SU-DHL-6 (cell line): ENCODE measurements at regions not wholly inside any gene's neighbourhood (a gene's known extent, or its start where the extent isn't known, plus 50 kb on each side); places are given as distances from the start of the nearest gene placed in this dataset.

ENCODE experiments used
- H2AFZ ChIP-seq: fragments of 200-600 bp; sonication (generic); 2 replicates; pipeline ENCODE4 v1.6.1; 2014; ENCODE audit warnings: low read depth, mild to moderate bottlenecking, moderate library complexity, mixed read lengths, antibody characterized with exemption, low read length; ENCODE audit not compliant: severe bottlenecking
- H3F3A ChIP-seq: fragments of 200-600 bp; shearing (Covaris generic); 2 replicates; pipeline ENCODE4 v1.6.0; 2016; ENCODE audit warnings: antibody characterized with exemption, mild to moderate bottlenecking; ENCODE audit not compliant: insufficient read depth
- H3K27ac ChIP-seq: fragments of 200-600 bp; sonication (generic); 2 replicates; pipeline ENCODE4 v1.5.1; 2016; ENCODE audit warnings: low read depth, mild to moderate bottlenecking, low read length, moderate library complexity, mixed read lengths
- H3K27me3 ChIP-seq: fragments of 200-600 bp; sonication (generic), shearing (Covaris generic); 2 replicates; pipeline ENCODE4 v1.6.0; 2014; ENCODE audit warnings: mild to moderate bottlenecking, low read length
- H3K36me3 ChIP-seq: fragments of 200-600 bp; sonication (generic); 2 replicates; pipeline ENCODE4 v1.6.1; 2014; ENCODE audit warnings: mild to moderate bottlenecking, low read length, mixed read lengths
- H3K4me2 ChIP-seq: fragments of 300-600, 200-600 bp; shearing (Covaris generic), sonication (generic); 2 replicates; pipeline ENCODE4 v1.6.0; 2014; ENCODE audit warnings: low read length, low read depth, mild to moderate bottlenecking; ENCODE audit not compliant: poor library complexity, severe bottlenecking
- H3K4me3 ChIP-seq: fragments of 200-600 bp; sonication (generic); 2 replicates; pipeline ENCODE4 v1.5.1; 2014; ENCODE audit warnings: antibody characterized with exemption, low read length, mild to moderate bottlenecking, mixed read lengths; ENCODE audit not compliant: insufficient read depth, poor library complexity, severe bottlenecking
- H3K79me2 ChIP-seq: fragments of 200-600 bp; sonication (generic); 2 replicates; pipeline ENCODE4 v1.6.1; 2014; ENCODE audit warnings: mild to moderate bottlenecking, low read length, moderate library complexity; ENCODE audit not compliant: insufficient read depth
- H3K9ac ChIP-seq: fragments of 200-600 bp; sonication (generic); 2 replicates; pipeline ENCODE4 v1.7.0; 2014; ENCODE audit warnings: mild to moderate bottlenecking, low read length
- H3K9me2 ChIP-seq: fragments of 200-600 bp; sonication (generic); replicated peaks from 2 replicates; pipeline ENCODE4 v1.6.1; 2014; ENCODE audit warnings: low read length; ENCODE audit not compliant: insufficient read depth
- H3K9me3 ChIP-seq: fragments of 200-600 bp; sonication (generic); 2 replicates; pipeline ENCODE4 v1.6.1; 2014; ENCODE audit warnings: low read length, mixed read lengths; ENCODE audit not compliant: insufficient read depth
- H4K20me1 ChIP-seq: fragments of 200-600 bp; sonication (generic); 2 replicates; pipeline ENCODE4 v1.6.1; 2014; ENCODE audit warnings: low read depth, mild to moderate bottlenecking, antibody characterized with exemption, low read length, moderate library complexity, mixed read lengths
- CTCF ChIP-seq: fragments of 200-600 bp; sonication (generic); IDR thresholded peaks from one replicate; pipeline ENCODE4 v1.5.1; 2017; ENCODE audit warnings: antibody characterized with exemption, mild to moderate bottlenecking, low read length, moderate library complexity; ENCODE audit not compliant: insufficient read depth, poor library complexity, severe bottlenecking
- EZH2phosphoT487 ChIP-seq: fragments of 200-600 bp; sonication (generic), shearing (Covaris generic); conservative IDR thresholded peaks from 2 replicates; pipeline ENCODE4 v1.6.1; 2018; ENCODE audit warnings: mild to moderate bottlenecking, antibody characterized with exemption, low read length, moderate library complexity, mixed read lengths

- Histone ChIP-seq H3K9ac (no peak overlapping the region), H3K9me3 (no peaks in the 10 kb centered on the region), H3K27ac (no peak overlapping the region), H3F3A (no peaks in the 10 kb centered on the region), H3K4me3 (no peak overlapping the region), H3K36me3 (no peaks in the 10 kb centered on the region), H3K9me2 (no peaks in the 10 kb centered on the region), H3K79me2 (no peaks in the 10 kb centered on the region), H4K20me1 (no peaks in the 10 kb centered on the region), H3K4me2 (no peak overlapping the region), H2AFZ (no peak overlapping the region), H3K27me3 (no peaks in the 10 kb centered on the region)
- TF ChIP-seq CTCF (no peak), EZH2phosphoT487 (no peak)
Measured at GRCh38 chr4:64584125-64584524, 174.9 kb upstream of the TECRL start.

GRCh38 chr4:64582492-64582891, 173.2 kb upstream of the TECRL start:
- Histone ChIP-seq H3K79me2 (no peaks in the 10 kb centered on the region), H3K36me3 (no peaks in the 10 kb centered on the region), H3F3A (no peaks in the 10 kb centered on the region), H3K9me3 (no peaks in the 10 kb centered on the region), H2AFZ (no peak overlapping the region), H4K20me1 (no peaks in the 10 kb centered on the region), H3K9me2 (no peaks in the 10 kb centered on the region), H3K4me3 (no peak overlapping the region), H3K9ac (no peak overlapping the region), H3K27ac (no peak overlapping the region), H3K4me2 (no peak overlapping the region), H3K27me3 (no peaks in the 10 kb centered on the region)
- TF ChIP-seq EZH2phosphoT487 (no peak), CTCF (no peak)

- Histone ChIP-seq H3K27me3 (no peaks in the 10 kb centered on the region), H3K9ac (no peak overlapping the region), H3K4me3 (no peak overlapping the region), H4K20me1 (no peaks in the 10 kb centered on the region), H3K27ac (no peak overlapping the region), H3K9me3 (no peaks in the 10 kb centered on the region), H3K4me2 (no peak overlapping the region), H3F3A (no peaks in the 10 kb centered on the region), H3K36me3 (no peaks in the 10 kb centered on the region), H3K79me2 (no peaks in the 10 kb centered on the region), H3K9me2 (no peaks in the 10 kb centered on the region), H2AFZ (no peak overlapping the region)
- no peak for TF ChIP-seq EZH2phosphoT487
- no peak for TF ChIP-seq CTCF
Measured at GRCh38 chr4:64581422-64581821, 172.2 kb upstream of the TECRL start.

GRCh38 chr4:64564126-64564525, 154.9 kb upstream of the TECRL start:
- Histone ChIP-seq H3K27me3 (no peaks in the 10 kb centered on the region), H3K9me3 (no peaks in the 10 kb centered on the region), H3K27ac (no peak overlapping the region), H4K20me1 (no peaks in the 10 kb centered on the region), H3K79me2 (no peaks in the 10 kb centered on the region), H3K4me3 (no peak overlapping the region), H3K9ac (no peak overlapping the region), H3K4me2 (no peak overlapping the region), H3K36me3 (no peaks in the 10 kb centered on the region), H3F3A (no peaks in the 10 kb centered on the region), H3K9me2 (no peaks in the 10 kb centered on the region), H2AFZ (no peak overlapping the region)
- TF ChIP-seq EZH2phosphoT487 (no peak), CTCF (no peak)
